ENCODE measurements at regions not wholly inside any gene's neighbourhood (a gene's known extent, or its start where the extent isn't known, plus 50 kb on each side); places are given as distances from the start of the nearest gene placed in this dataset.

GRCh38 chr1:175803413-175803812, 60.0 kb upstream of the TNR start:
- Histone ChIP-seq H3K79me2 (no peaks in the 10 kb centered on the region), H3K27me3 (ENCODE audit: control insufficient read depth, insufficient read depth, low read length) (no peaks in the 10 kb centered on the region), H3K27ac (no peak overlapping the region), H3K4me3 (ENCODE audit: low read depth, low read length) (no peak overlapping the region), H2AFZ (no peak overlapping the region), H3K4me2 (ENCODE audit: low read length) (no peak overlapping the region), H3K4me1 (no peaks in the 10 kb centered on the region), H3K9ac (no peak overlapping the region), H3K9me3 (ENCODE audit: control insufficient read depth, low read length) (no peaks in the 10 kb centered on the region), H3K36me3 (ENCODE audit: control insufficient read depth, insufficient read depth, low read length) (no peaks in the 10 kb centered on the region)
- no peak for TF ChIP-seq CTCF (IDR thresholded peaks at IDR 0.05)

- H3K4me1 ChIP-seq, result no peaks in the 10 kb centered on the region
- H3K27ac ChIP-seq, result no peak overlapping the region
- no peaks in the 10 kb centered on the region for H3K36me3 ChIP-seq (ENCODE audit: control insufficient read depth, insufficient read depth, low read length)
- no peak overlapping the region for H3K9ac ChIP-seq
- H3K79me2 ChIP-seq, result no peaks in the 10 kb centered on the region
- no peaks in the 10 kb centered on the region for H3K27me3 ChIP-seq (ENCODE audit: control insufficient read depth, insufficient read depth, low read length)
- H3K4me2 ChIP-seq (ENCODE audit: low read length), result no peak overlapping the region
- H3K4me3 ChIP-seq (ENCODE audit: low read depth, low read length), result no peak overlapping the region
- H2AFZ ChIP-seq, result no peak overlapping the region
- no peaks in the 10 kb centered on the region for H3K9me3 ChIP-seq (ENCODE audit: control insufficient read depth, low read length)
- TF ChIP-seq CTCF (IDR thresholded peaks at IDR 0.05), result no peak
These were observed 59.2 kb upstream of the TNR start for GRCh38 chr1:175802407-175803123.

- Histone ChIP-seq H3K27me3 (ENCODE audit: control insufficient read depth, insufficient read depth, low read length) (no peaks in the 10 kb centered on the region), H3K9me3 (ENCODE audit: control insufficient read depth, low read length) (no peaks in the 10 kb centered on the region), H3K4me2 (ENCODE audit: low read length) (no peak overlapping the region), H3K9ac (no peak overlapping the region), H3K4me3 (ENCODE audit: low read depth, low read length) (no peak overlapping the region), H3K36me3 (ENCODE audit: control insufficient read depth, insufficient read depth, low read length) (no peaks in the 10 kb centered on the region), H2AFZ (no peak overlapping the region), H3K79me2 (no peaks in the 10 kb centered on the region), H3K4me1 (no peaks in the 10 kb centered on the region), H3K27ac (no peak overlapping the region)
- no peak for TF ChIP-seq CTCF (IDR thresholded peaks at IDR 0.05)
These were observed 58.6 kb upstream of the TNR start for GRCh38 chr1:175801979-175802378.

GRCh38 chr1:175797576-175797975, 54.2 kb upstream of the TNR start:
- no peak overlapping the region for H3K9ac ChIP-seq
- no peak overlapping the region for H3K4me2 ChIP-seq (ENCODE audit: low read length)
- H3K79me2 ChIP-seq, result no peaks in the 10 kb centered on the region
- H3K36me3 ChIP-seq (ENCODE audit: control insufficient read depth, insufficient read depth, low read length), result no peaks in the 10 kb centered on the region
- H3K27me3 ChIP-seq (ENCODE audit: control insufficient read depth, insufficient read depth, low read length), result no peaks in the 10 kb centered on the region
- H3K27ac ChIP-seq, result no peak overlapping the region
- TF ChIP-seq CTCF (IDR thresholded peaks at IDR 0.05), result no peak
- H3K4me1 ChIP-seq, result no peaks in the 10 kb centered on the region
- no peak overlapping the region for H3K4me3 ChIP-seq (ENCODE audit: low read depth, low read length)
- H3K9me3 ChIP-seq (ENCODE audit: control insufficient read depth, low read length), result no peaks in the 10 kb centered on the region
- no peak overlapping the region for H2AFZ ChIP-seq

GRCh38 chr1:175794586-175794985, 51.2 kb upstream of the TNR start:
- Histone ChIP-seq H3K27me3 (ENCODE audit: control insufficient read depth, insufficient read depth, low read length) (no peaks in the 10 kb centered on the region), H3K4me1 (no peaks in the 10 kb centered on the region), H3K79me2 (no peaks in the 10 kb centered on the region), H2AFZ (no peak overlapping the region), H3K4me3 (ENCODE audit: low read depth, low read length) (no peak overlapping the region), H3K36me3 (ENCODE audit: control insufficient read depth, insufficient read depth, low read length) (no peaks in the 10 kb centered on the region), H3K9ac (no peak overlapping the region), H3K9me3 (ENCODE audit: control insufficient read depth, low read length) (no peaks in the 10 kb centered on the region), H3K27ac (no peak overlapping the region), H3K4me2 (ENCODE audit: low read length) (no peak overlapping the region)
- no peak for TF ChIP-seq CTCF (IDR thresholded peaks at IDR 0.05)
